Urinary bladder (tissue), 3 donors: ENCODE measurements at regions not wholly inside any gene's neighbourhood (a gene's known extent, or its start where the extent isn't known, plus 50 kb on each side); places are given as distances from the start of the nearest gene placed in this dataset.

Experiments used
- DNase-seq: peaks from one replicate; pipeline ENCODE4 v3.0.0-alpha.2; 2015; ENCODE audit errors: extremely low spot score
- H3K27ac ChIP-seq: one replicate; pipeline ENCODE4 v1.5.1; 2013; ENCODE audit warnings: low read depth, mild to moderate bottlenecking, moderate library complexity
- H3K36me3 ChIP-seq: one replicate; pipeline ENCODE4 v1.6.1; 2013; ENCODE audit warnings: mild to moderate bottlenecking, moderate library complexity; ENCODE audit not compliant: insufficient read depth
- H3K4me1 ChIP-seq: one replicate; pipeline ENCODE4 v1.6.1; 2013; ENCODE audit warnings: mild to moderate bottlenecking, moderate library complexity; ENCODE audit not compliant: insufficient read depth
- H3K4me3 ChIP-seq: one replicate; pipeline ENCODE4 v1.5.1; 2013; ENCODE audit warnings: low read depth, low read length
- WGBS: extraction: QIAGEN DNeasy Blood & Tissue Kit; methylation state at CpG from one replicate; pipeline ENCODE4 v1.1.7; 2013; 5-methylcytosine and 5-hydroxymethylcytosine counted together
- donor health status: healthy with polysubstance abuse.
- donor health status: healthy.

- no peaks in the 10 kb centered on the region for H3K4me1 ChIP-seq
- no peak overlapping the region for H3K4me3 ChIP-seq
- H3K27ac ChIP-seq = no peak overlapping the region
- no peaks in the 10 kb centered on the region for H3K36me3 ChIP-seq
- DNase-seq = no peak
- WGBS = 19% methylated on average over 2 of the region's 2 CpGs
Observed at GRCh38 chr3:146801492-146801891, 196.3 kb upstream of the PLSCR5 start.

- Histone ChIP-seq H3K4me3 (no peak overlapping the region), H3K36me3 (no peaks in the 10 kb centered on the region), H3K4me1 (no peaks in the 10 kb centered on the region), H3K27ac (no peak overlapping the region)
- no peak for DNase-seq
- WGBS = 90% methylated on average over 2 of the region's 2 CpGs
Observed at GRCh38 chr3:146800484-146800883, 195.3 kb upstream of the PLSCR5 start.

GRCh38 chr3:146796078-146796477 is 190.9 kb upstream of the PLSCR5 start:
- no peak overlapping the region for H3K4me3 ChIP-seq
- H3K36me3 ChIP-seq = no peaks in the 10 kb centered on the region
- WGBS = 39% methylated on average over 2 of the region's 2 CpGs
- no peak overlapping the region for H3K27ac ChIP-seq
- no peak for DNase-seq
- no peaks in the 10 kb centered on the region for H3K4me1 ChIP-seq

GRCh38 chr3:146783446-146783845 is 178.3 kb upstream of the PLSCR5 start:
- no peak overlapping the region for H3K27ac ChIP-seq
- H3K36me3 ChIP-seq = no peaks in the 10 kb centered on the region
- no peak for DNase-seq
- H3K4me3 ChIP-seq = no peak overlapping the region
- H3K4me1 ChIP-seq = no peaks in the 10 kb centered on the region
- WGBS = 80% methylated on average over 2 of the region's 2 CpGs

GRCh38 chr3:146781606-146782005 is 176.5 kb upstream of the PLSCR5 start:
- no peaks in the 10 kb centered on the region for H3K36me3 ChIP-seq
- H3K4me3 ChIP-seq = no peak overlapping the region
- H3K4me1 ChIP-seq = no peaks in the 10 kb centered on the region
- no peak overlapping the region for H3K27ac ChIP-seq
- WGBS = 30% methylated on average over 2 of the region's 2 CpGs
- DNase-seq = no peak

GRCh38 chr3:146781059-146781458 is 175.9 kb upstream of the PLSCR5 start:
- Histone ChIP-seq H3K4me3 (no peak overlapping the region), H3K36me3 (no peaks in the 10 kb centered on the region), H3K4me1 (no peaks in the 10 kb centered on the region), H3K27ac (no peak overlapping the region)
- DNase-seq = no peak
- 46% methylated on average over 3 of the region's 3 CpGs for WGBS

GRCh38 chr3:146780251-146780650 is 175.1 kb upstream of the PLSCR5 start:
- WGBS = 79% methylated on average over 2 of the region's 2 CpGs
- no peak overlapping the region for H3K27ac ChIP-seq
- H3K4me3 ChIP-seq = no peak overlapping the region

GRCh38 chr3:146777941-146778340 is 172.8 kb upstream of the PLSCR5 start:
- H3K27ac ChIP-seq = no peak overlapping the region
- no peak for DNase-seq
- H3K4me3 ChIP-seq = no peak overlapping the region
- H3K4me1 ChIP-seq = no peaks in the 10 kb centered on the region
- no peaks in the 10 kb centered on the region for H3K36me3 ChIP-seq

More at GRCh38 chr3:146780251-146780650, 175.1 kb upstream of the PLSCR5 start:
- no peaks in the 10 kb centered on the region for H3K4me1 ChIP-seq
- DNase-seq = no peak
- no peaks in the 10 kb centered on the region for H3K36me3 ChIP-seq

- no peak overlapping the region for H3K4me3 ChIP-seq
- DNase-seq = no peak
- H3K36me3 ChIP-seq = no peaks in the 10 kb centered on the region
- 97% methylated on average over 34 of the region's 34 CpGs for WGBS
- no peaks in the 10 kb centered on the region for H3K4me1 ChIP-seq
- H3K27ac ChIP-seq = no peak overlapping the region
Observed at GRCh38 chr3:146772211-146772743, 167.1 kb upstream of the PLSCR5 start.

GRCh38 chr3:146770881-146771280 is 165.7 kb upstream of the PLSCR5 start:
- Histone ChIP-seq H3K36me3 (no peaks in the 10 kb centered on the region), H3K4me3 (no peak overlapping the region), H3K4me1 (no peaks in the 10 kb centered on the region), H3K27ac (no peak overlapping the region)
- no peak for DNase-seq
- WGBS = 25% methylated on average over 1 of the region's 1 CpG

- Histone ChIP-seq H3K4me3 (no peak overlapping the region), H3K27ac (no peak overlapping the region), H3K4me1 (no peaks in the 10 kb centered on the region), H3K36me3 (no peaks in the 10 kb centered on the region)
- DNase-seq = no peak
- 61% methylated on average over 2 of the region's 2 CpGs for WGBS
Observed at GRCh38 chr3:146770301-146770700, 165.2 kb upstream of the PLSCR5 start.

GRCh38 chr3:146757759-146758158 is 152.6 kb upstream of the PLSCR5 start:
- no peak for DNase-seq
- no peak overlapping the region for H3K4me3 ChIP-seq
- no peaks in the 10 kb centered on the region for H3K4me1 ChIP-seq
- H3K36me3 ChIP-seq = no peaks in the 10 kb centered on the region
- 70% methylated on average over 1 of the region's 1 CpG for WGBS
- no peak overlapping the region for H3K27ac ChIP-seq

- H3K4me3 ChIP-seq = no peak overlapping the region
- WGBS = 83% methylated on average over 2 of the region's 2 CpGs
- H3K27ac ChIP-seq = no peak overlapping the region
- H3K36me3 ChIP-seq = no peaks in the 10 kb centered on the region
- H3K4me1 ChIP-seq = no peaks in the 10 kb centered on the region
- no peak for DNase-seq
Observed at GRCh38 chr3:146750196-146750595, 145.1 kb upstream of the PLSCR5 start.

- H3K4me1 ChIP-seq = no peaks in the 10 kb centered on the region
- H3K4me3 ChIP-seq = no peak overlapping the region
- 36% methylated on average over 4 of the region's 4 CpGs for WGBS
- DNase-seq = no peak
- H3K36me3 ChIP-seq = no peaks in the 10 kb centered on the region
- H3K27ac ChIP-seq = no peak overlapping the region
Observed at GRCh38 chr3:146747928-146748327, 142.8 kb upstream of the PLSCR5 start.

- H3K27ac ChIP-seq = no peak overlapping the region
- no peak overlapping the region for H3K4me3 ChIP-seq
- H3K4me1 ChIP-seq = no peaks in the 10 kb centered on the region
Observed at GRCh38 chr3:146747051-146747450, 141.9 kb upstream of the PLSCR5 start.

More at GRCh38 chr3:146747051-146747450, 141.9 kb upstream of the PLSCR5 start:
- H3K36me3 ChIP-seq = no peaks in the 10 kb centered on the region
- DNase-seq = no peak
